ENCODE measurements at regions not wholly inside any gene's neighbourhood (a gene's known extent, or its start where the extent isn't known, plus 50 kb on each side); places are given as distances from the start of the nearest gene placed in this dataset.

GRCh38 chr13:62292714-62293480 lies 877.2 kb upstream of the PCDH20 start:
- dilution Hi-C loops (cut with HindIII; ENCODE audit: low sequenced_read_pairs, unreplicated experiment) (no loop called here), intact Hi-C loops (cut with micrococcal nuclease) (no loop called here), in situ Hi-C loops (cut with MboI; ENCODE audit: low sequenced_read_pairs) (no loop called here)
- no peak overlapping the region for H3K18ac ChIP-seq (ENCODE audit: low read depth, low read length)
- no peak overlapping the region for H4K5ac ChIP-seq (ENCODE audit: low read depth, low read length)
- no peak overlapping the region for H2AFZ ChIP-seq (replicated peaks; ENCODE audit: low read length, poor library complexity)
- H3K27ac ChIP-seq (ENCODE audit: insufficient read depth, low read length) = no peak overlapping the region
- no CpG with 5 or more reads among the region's 2 CpGs for WGBS, 2 experiments (ENCODE audit: extremely low coverage in 2 of 2, insufficient read length in 1 of 2)
- H3K9me3 ChIP-seq (ENCODE audit: control insufficient read depth, insufficient read depth, low read length) = no peaks in the 10 kb centered on the region
- H2BK20ac ChIP-seq (ENCODE audit: low read depth, low read length) = no peak overlapping the region
- H3K4me2 ChIP-seq (ENCODE audit: low read depth, low read length) = no peak overlapping the region
- H2BK120ac ChIP-seq (ENCODE audit: low read depth, low read length) = no peak overlapping the region
- no peaks in the 10 kb centered on the region for H3K36me3 ChIP-seq (ENCODE audit: control insufficient read depth, insufficient read depth, low read length)
- no peak overlapping the region for H2BK15ac ChIP-seq (ENCODE audit: low read depth, low read length)
- no TSS peak for BruUV-seq (replicated peaks)
- no peaks in the 10 kb centered on the region for H3K27me3 ChIP-seq (ENCODE audit: control insufficient read depth, insufficient read depth, low read length)
- no peak overlapping the region for H2AK9ac ChIP-seq (replicated peaks; ENCODE audit: low read depth, low read length, poor library complexity)
- H2AK5ac ChIP-seq (ENCODE audit: low read depth, low read length) = no peak overlapping the region
- H2BK5ac ChIP-seq (ENCODE audit: low read depth, low read length, poor library complexity, severe bottlenecking) = no peak overlapping the region
- no peak overlapping the region for H3K4ac ChIP-seq (ENCODE audit: low read depth, low read length)
- H4K20me1 ChIP-seq (ENCODE audit: insufficient read depth, low read length) = no peaks in the 10 kb centered on the region
- no peak overlapping the region for H4K91ac ChIP-seq (ENCODE audit: insufficient read depth, low read depth, low read length)
- no peaks in the 10 kb centered on the region for H3K9me1 ChIP-seq (ENCODE audit: insufficient read depth, low read length)
- CTCF ChIA-PET = interaction anchor here (0.6 to 1.0 kb wide), 2 partner anchors 10 to 54 kb away, joined by 3 read pairs; no protein-coding TSS in a partner anchor
- no peak overlapping the region for H4K8ac ChIP-seq (ENCODE audit: low read depth in 2 of 2, low read length in 2 of 2)
- no peak for TF ChIP-seq MAZ (IDR thresholded peaks at IDR 0.05; ENCODE audit: borderline replicate concordance, low read depth, low read length)
- TF ChIP-seq POLR2A (IDR thresholded peaks at IDR 0.05; ENCODE audit: low read depth, low read length) = no peak
- no peak for TF ChIP-seq CHD1 (IDR thresholded peaks at IDR 0.05; ENCODE audit: low read depth, low read length)
- TF ChIP-seq ELK1 (IDR thresholded peaks at IDR 0.05; ENCODE audit: borderline replicate concordance, low read depth, low read length) = no peak
- no peak for TF ChIP-seq USF2 (IDR thresholded peaks at IDR 0.05; ENCODE audit: low read depth, low read length)
- no peak for TF ChIP-seq MXI1 (IDR thresholded peaks at IDR 0.05; ENCODE audit: borderline replicate concordance, low read depth, low read length)
- no peak for TF ChIP-seq RFX5 (IDR thresholded peaks at IDR 0.05; ENCODE audit: low read depth, low read length)
- no peak for TF ChIP-seq RCOR1 (IDR thresholded peaks at IDR 0.05; ENCODE audit: insufficient replicate concordance, low read length)
- TF ChIP-seq SMC3 (IDR thresholded peaks at IDR 0.05; ENCODE audit: low read depth, low read length) = no peak
- H3K23ac ChIP-seq (ENCODE audit: low read depth, low read length) = no peak overlapping the region
- no peak overlapping the region for H3K14ac ChIP-seq (replicated peaks; ENCODE audit: low read depth, low read length)
- no peak overlapping the region for H3K56ac ChIP-seq (ENCODE audit: extremely low read depth, insufficient read depth, low read length)
- H3K9ac ChIP-seq (ENCODE audit: low read depth, low read length) = no peak overlapping the region
- no peaks in the 10 kb centered on the region for H3K79me1 ChIP-seq (ENCODE audit: low read depth in 1 of 2, low read length in 2 of 2)
- POLR2A ChIA-PET (ENCODE audit: unreplicated experiment) = no interaction called here
- no peaks in the 10 kb centered on the region for H3K4me1 ChIP-seq (ENCODE audit: control insufficient read depth, insufficient read depth, low read length)
- no peak; the same call in 1 of the 2 replicates for ATAC-seq (ENCODE audit: low read depth)
- no peak overlapping the region for H3K4me3 ChIP-seq (ENCODE audit: insufficient read depth, low read depth, low read length)
- DNase-seq = peak; percentile 23
